Erythroblast (primary cell): ENCODE measurements at regions not wholly inside any gene's neighbourhood (a gene's known extent, or its start where the extent isn't known, plus 50 kb on each side); places are given as distances from the start of the nearest gene placed in this dataset.

Source experiments
- GATA1 ChIP-seq: IDR thresholded peaks from 2 replicates; pipeline ENCODE4 v1.6.1; 2011; ENCODE audit warnings: low read depth, mild to moderate bottlenecking, control low read depth, low read length, moderate library complexity
- POLR2A ChIP-seq: IDR thresholded peaks from 2 replicates; pipeline ENCODE4 v1.6.1; 2011; ENCODE audit warnings: mild to moderate bottlenecking, low read length

GRCh38 chr6:11315743-11316437 lies 83.4 kb upstream of the NEDD9 start:
- TF ChIP-seq GATA1 (no peak), POLR2A (no peak)
